GM18870 (cell line): ENCODE measurements at regions not wholly inside any gene's neighbourhood (a gene's known extent, or its start where the extent isn't known, plus 50 kb on each side); places are given as distances from the start of the nearest gene placed in this dataset.

Experiments
- ATAC-seq: cut with Tn5 transposase; IDR thresholded peaks from one replicate; pipeline ENCODE4 v1.9.1; 2021; ENCODE audit warnings: moderate library complexity; ENCODE audit not compliant: unreplicated experiment

GRCh38 chr11:28777126-28777525 lies 668.9 kb downstream of the METTL15 start:
- no peak for ATAC-seq

- ATAC-seq: no peak
Observed at GRCh38 chr11:28773606-28774005, 665.4 kb downstream of the METTL15 start.

GRCh38 chr11:28770806-28771205 lies 662.6 kb downstream of the METTL15 start:
- no peak for ATAC-seq

GRCh38 chr11:28767574-28767973 lies 659.4 kb downstream of the METTL15 start:
- ATAC-seq: no peak

DNA sequence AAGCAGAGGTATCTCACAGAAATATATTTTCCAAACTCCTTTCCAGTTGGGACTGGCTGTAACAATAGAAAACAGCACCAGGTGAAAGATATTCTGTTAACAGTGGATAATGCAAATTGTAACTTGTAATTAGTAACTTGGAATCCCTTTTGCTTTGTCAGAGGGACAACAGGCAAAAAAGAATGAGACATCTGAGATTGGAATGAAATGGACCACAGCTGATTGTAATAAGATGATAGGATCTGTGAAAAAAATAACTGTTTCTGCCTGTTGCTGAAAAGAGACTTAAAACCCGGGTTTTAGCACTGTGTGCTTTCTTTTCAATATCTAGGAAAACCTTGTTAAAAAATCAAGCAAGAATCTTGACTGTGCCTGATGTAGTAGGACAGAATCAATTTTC lies 655.7 kb downstream of the METTL15 start:
- no peak for ATAC-seq

- no peak for ATAC-seq
Observed at GRCh38 chr11:28763151-28763550, 655.0 kb downstream of the METTL15 start.

DNA sequence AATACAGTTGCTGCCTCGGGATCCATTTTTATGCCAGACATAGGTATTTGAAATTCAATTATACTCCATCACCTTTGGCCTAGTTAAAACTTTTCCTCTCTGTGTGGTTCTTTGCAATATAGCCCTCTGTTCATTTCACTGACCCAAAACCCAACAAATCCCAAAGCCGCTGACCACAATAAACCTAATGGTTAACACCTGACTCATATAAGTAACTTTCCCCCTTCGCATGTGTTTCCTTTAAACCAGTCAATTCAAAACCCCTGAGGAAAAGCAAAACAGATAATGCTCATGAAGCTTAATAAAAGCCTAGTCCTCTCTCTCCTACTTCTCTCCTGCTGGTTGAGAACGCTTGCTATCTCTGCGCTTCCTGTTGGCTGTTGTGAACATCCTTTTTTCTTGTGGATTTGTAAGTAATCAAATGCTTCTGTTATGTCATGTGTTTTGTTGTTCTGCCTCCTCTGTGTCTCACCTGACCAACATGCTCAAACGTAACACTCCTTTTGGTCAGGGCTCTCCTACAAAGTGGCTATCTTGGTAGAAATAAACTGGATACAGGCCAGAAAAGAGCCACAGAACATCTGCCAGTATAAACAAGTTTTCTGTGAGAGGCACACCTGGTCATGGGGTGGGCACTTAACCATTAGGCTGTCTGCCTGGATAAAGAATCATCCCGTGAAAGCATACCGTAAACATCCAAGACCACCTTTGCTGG lies 652.6 kb downstream of the METTL15 start:
- no peak for ATAC-seq

DNA sequence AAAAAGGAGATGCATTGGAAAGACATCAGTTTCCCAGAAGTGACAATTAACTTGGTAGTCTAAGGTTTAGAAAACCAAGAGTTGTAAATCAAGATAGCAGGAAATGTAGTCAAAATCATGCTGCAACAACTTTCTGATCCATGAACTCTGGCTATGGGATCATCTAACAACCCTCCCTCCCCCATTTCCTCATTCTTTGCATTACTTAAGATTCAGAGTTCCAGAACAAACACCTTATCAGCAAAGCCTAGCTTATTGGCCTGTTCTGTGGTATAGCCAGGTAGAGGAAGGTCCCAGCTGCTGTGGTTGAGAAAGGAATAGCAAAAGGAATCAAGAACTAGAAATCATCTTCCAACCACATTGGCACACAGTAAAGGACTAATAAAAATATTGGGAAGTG lies 651.1 kb downstream of the METTL15 start:
- ATAC-seq: no peak

GRCh38 chr11:28757725-28758515 lies 649.7 kb downstream of the METTL15 start:
- no peak for ATAC-seq

- ATAC-seq: no peak
Observed at GRCh38 chr11:28756977-28757376, 648.8 kb downstream of the METTL15 start.

GRCh38 chr11:28743061-28743550 lies 634.9 kb downstream of the METTL15 start:
- ATAC-seq: no peak

DNA sequence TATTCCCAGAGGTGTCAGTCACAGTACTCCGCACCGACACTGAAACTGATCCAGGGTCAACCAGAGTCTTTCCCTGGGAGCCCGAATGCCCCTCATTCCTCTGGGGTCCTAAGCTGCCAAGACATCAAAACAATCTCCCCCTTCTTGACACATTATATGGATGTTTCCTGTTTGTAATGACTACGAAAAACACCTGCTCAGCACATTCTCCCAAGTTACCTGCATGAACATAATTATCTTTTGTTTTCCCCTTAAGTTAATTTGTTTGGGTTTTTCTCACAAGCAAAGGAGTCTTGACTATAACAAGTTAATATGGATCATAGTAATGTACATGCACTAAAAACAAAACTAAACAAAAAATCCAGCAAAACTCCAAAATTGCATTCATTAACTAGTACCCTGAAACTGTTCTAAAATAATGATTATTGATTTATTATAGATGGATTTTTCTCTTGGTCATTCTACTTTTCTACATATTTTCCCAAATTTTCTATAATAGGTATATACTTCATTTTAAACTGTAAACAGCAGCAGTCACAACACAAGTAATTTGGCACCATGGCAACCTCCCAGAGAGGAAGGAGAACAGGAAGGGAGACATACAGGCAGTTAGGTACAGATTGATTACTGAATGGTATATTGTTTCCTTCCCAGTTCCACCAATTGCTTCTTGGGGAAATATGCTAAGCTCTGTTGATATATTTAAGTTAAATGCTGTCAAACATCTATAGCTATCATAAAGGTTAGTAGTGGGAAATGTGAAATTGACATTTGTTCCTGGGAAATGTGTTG lies 631.5 kb downstream of the METTL15 start:
- ATAC-seq: no peak

DNA sequence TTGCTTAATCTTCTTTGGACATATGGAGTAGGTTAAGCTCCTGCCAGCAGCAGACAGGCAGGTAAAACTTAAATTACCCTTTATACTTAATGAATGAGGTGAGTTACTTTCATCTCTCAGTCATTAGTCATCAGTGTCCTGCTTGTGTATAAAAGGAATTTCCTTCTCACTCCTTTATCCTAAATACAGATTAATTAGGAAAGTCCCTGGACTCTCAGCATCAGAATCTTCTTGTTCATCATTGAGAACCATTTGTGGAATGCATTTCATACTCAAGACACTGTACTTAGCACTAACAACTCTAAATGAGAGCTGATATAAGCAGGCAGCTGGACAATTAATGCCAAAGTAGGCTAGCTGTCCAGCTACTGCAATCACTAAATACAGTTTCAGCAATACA lies 630.4 kb downstream of the METTL15 start:
- ATAC-seq: no peak

- ATAC-seq: no peak
Observed at GRCh38 chr11:28736256-28736655, 628.1 kb downstream of the METTL15 start.

DNA sequence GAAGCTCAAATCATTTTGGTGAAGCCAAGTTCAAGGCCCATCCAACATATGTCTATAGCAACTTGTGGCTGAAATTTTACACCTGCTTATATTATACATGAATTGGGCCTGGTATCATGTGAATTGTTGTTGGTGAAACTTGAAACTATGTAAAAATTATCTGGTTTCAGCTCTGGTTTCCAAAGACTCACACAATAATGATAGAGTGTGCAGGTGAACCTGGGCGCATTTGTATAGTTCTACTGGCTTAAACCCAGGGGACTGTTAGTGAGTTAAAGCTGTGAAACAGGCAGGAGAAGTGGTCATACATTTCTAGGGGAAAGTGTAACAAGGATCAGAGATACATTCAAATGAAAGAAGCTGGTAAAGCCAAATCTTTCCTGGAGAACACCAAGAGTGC lies 627.3 kb downstream of the METTL15 start:
- ATAC-seq: no peak

- peak; percentile 64 for ATAC-seq
Observed at GRCh38 chr11:28730889-28731288, 622.7 kb downstream of the METTL15 start.

GRCh38 chr11:28730336-28730735 lies 622.1 kb downstream of the METTL15 start:
- no peak for ATAC-seq

- no peak for ATAC-seq
Observed at GRCh38 chr11:28729339-28729738, 621.2 kb downstream of the METTL15 start.

DNA sequence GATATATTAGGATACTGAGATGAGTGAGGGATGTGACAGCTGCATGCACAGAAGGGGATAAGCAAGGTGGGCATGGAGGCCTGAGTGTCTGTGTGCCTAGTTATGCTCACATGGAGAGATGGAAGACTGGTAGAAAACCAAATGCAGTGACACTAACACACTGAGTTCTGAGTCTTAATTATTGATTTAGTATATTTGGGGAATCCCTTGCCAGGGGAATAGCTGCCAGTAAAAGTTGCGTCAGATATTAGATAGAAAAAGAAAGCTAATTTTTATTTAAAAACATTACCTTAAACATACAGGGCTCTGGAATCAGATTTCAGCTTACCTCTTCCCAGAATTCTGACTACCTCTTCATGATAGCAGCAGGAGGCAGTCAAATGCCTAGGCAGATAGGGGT lies 620.5 kb downstream of the METTL15 start:
- ATAC-seq: no peak

GRCh38 chr11:28727254-28727653 lies 619.1 kb downstream of the METTL15 start:
- no peak for ATAC-seq

DNA sequence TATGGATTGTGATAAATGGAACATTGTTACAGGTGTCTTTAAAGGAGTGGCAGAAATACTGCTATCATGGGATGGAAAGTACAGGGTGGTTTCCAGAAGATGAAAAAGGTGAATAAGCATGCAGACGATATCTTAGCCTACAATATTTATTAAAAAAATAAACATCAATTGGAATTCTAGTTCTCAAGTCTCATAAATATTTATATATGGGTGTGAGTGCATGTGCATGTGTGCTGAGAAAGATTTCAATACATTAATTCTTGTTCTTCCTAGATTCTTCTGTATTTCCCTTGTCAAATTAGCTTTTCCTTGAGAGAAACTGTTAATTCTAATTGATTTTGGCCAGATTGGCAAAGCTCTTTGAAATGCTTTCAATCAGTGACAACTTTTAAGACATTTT lies 618.2 kb downstream of the METTL15 start:
- ATAC-seq: no peak
